HG03064 (cell line): ENCODE measurements at regions not wholly inside any gene's neighbourhood (a gene's known extent, or its start where the extent isn't known, plus 50 kb on each side); places are given as distances from the start of the nearest gene placed in this dataset.
"Not testable (repeated sequence)": the region's sequence is repeated elsewhere in the genome, so short reads cannot be mapped to it uniquely, and the experiment has no call there.

Experiments used
- ATAC-seq: cut with Tn5 transposase; IDR thresholded peaks from one replicate; pipeline ENCODE4 v1.9.1; 2021; ENCODE audit warnings: low read depth; ENCODE audit not compliant: unreplicated experiment

- no peak for ATAC-seq
Observed at GRCh38 chr6:113767985-113768384, 89.2 kb upstream of the MARCKS start.

GRCh38 chr6:113772961-113773360, 84.2 kb upstream of the MARCKS start:
- no peak for ATAC-seq

- ATAC-seq = no peak
Observed at GRCh38 chr6:113774127-113774825, 82.9 kb upstream of the MARCKS start.

DNA sequence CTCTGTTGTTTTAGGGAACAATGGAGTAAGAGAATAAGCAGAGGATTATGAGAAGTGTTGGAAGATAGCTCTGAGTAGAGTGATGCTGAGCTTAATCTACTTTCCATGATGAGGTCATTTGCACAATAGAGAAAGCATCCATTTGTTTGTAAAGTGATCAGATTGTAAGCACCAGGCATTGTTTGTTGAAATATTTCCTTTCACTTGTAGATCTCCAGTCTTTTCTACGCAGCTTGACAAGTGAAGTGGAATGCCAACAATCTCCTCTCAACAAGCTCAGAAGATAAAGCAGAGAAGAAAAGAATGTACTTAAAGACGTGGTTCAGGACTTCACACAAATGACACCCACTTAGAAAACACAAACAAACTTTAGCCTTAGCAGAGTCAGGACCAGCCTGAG, 80.1 kb upstream of the MARCKS start:
- ATAC-seq = no peak

DNA sequence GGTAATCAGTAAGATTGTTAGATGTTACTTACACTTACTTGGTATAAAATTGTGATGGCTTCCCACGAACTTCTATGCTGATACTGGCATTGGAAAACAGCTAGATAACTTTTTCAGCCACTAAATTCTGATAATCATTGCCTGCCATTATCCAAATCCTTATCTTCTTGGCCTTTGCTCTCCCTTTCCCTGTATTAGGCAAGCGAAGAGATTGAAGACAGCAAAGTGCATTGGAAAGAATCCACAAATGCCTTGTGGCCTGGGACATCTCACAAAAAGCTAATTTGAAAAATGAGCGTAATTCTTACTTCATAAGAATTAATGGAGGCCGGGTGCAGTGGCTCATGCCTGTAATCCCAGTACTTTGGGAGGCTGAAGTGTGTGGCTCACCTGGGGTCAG, 79.5 kb upstream of the MARCKS start:
- no peak for ATAC-seq

- no peak for ATAC-seq
Observed at GRCh38 chr6:113779656-113780055, 77.5 kb upstream of the MARCKS start.

DNA sequence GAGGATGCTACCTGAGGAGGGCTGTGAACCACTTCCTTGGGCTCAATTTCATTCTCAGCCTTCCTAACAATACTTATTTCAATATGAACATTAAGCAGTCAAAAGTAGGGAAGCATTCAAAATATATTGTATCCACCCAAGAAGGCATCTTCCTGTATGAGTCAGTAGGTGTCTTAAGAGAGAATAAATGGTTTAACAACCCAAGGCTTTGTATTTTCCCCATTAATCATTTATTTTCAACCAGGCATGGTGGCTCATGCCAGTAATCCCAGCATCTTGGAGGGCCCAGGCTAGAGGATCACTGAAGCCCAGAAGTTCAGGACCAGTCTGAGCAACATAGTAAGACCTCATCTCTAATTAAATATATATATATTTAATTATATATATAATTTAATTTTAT, 74.5 kb upstream of the MARCKS start:
- ATAC-seq = no peak

GRCh38 chr6:113786168-113786567, 71.0 kb upstream of the MARCKS start:
- ATAC-seq = no peak

DNA sequence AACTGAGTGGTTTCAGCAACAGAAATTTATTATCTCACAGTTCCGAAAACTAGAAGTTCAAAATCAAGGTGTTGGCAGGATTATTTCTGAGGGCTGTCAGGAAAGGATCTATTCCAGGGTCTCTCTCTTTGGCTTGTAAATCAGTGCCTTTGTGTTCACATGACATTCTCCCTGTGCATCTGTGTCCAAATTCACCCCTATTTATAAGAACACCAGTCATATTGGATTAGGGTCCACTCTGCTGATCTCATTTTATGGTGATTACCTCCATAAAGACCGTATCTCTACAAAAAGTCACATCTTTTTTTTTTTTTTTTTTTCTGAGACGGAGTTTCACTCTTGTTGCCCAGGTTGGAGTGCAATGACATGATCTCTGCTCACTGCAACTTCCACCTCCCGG, 68.6 kb upstream of the MARCKS start:
- no peak for ATAC-seq

- ATAC-seq = not testable (repeated sequence)
Observed at GRCh38 chr6:113791225-113791624, 65.9 kb upstream of the MARCKS start.

DNA sequence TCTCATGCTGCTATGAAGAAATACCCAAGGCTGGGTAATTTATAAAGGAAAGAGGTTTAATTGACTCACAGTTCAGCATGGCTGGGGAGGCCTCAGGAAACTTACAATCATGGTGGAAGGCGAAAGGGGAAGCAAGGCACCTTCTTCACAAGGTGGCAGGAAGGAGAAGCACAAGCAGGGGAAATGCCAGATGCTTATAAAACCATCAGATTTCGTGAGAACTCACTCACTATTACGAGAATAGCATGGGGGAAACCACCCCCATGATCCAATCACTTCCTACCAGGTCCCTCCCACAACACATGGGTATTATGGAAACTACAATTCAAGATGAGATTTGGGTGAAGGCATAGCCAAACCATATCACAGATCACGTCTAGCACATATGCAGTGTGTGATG, 61.8 kb upstream of the MARCKS start:
- not testable (repeated sequence) for ATAC-seq

- no peak for ATAC-seq
Observed at GRCh38 chr6:113796038-113796437, 61.1 kb upstream of the MARCKS start.

DNA sequence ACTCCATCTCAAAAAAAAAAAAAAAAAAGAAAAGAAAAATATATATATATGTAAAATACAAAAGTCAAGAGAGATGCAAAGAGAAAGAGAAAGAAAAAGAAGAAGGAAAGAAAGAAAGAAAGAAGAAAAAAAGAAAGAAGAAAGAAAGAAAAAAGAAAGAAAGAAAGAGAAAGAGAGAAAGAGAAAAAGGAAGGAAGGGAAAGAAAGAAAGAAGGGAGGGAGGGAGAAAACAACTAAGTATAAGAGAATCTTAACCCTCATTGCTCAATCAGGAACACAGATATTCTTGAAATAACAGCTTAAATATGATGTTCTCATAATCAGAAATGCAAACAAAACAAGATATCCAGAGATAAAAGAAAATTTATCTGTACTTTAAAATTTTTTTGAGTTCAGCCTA, 54.4 kb upstream of the MARCKS start:
- ATAC-seq = no peak

- peak; percentile 91 for ATAC-seq
Observed at GRCh38 chr6:113805173-113805790, 51.9 kb upstream of the MARCKS start.

- ATAC-seq = no peak
Observed at GRCh38 chr6:113805811-113806495, 51.2 kb upstream of the MARCKS start.
